Spleen (tissue), 11 donors: ENCODE measurements at regions not wholly inside any gene's neighbourhood (a gene's known extent, or its start where the extent isn't known, plus 50 kb on each side); places are given as distances from the start of the nearest gene placed in this dataset.

Source experiments
- DNase-seq: peaks from one replicate; pipeline ENCODE4 v3.0.0-alpha.2; 2020
- H3K27ac ChIP-seq, 8 donors: fragments of 200-600 bp; sonication (generic) in 7 of 8; 1 replicate in 4 of 8; 2 replicates in 4 of 8; pipeline versions ENCODE4 v1.5.0 to v1.8.0; 2016 to 2021; ENCODE audit warnings: inconsistent platforms in 4 of 8, mild to moderate bottlenecking in 4 of 8, moderate library complexity in 1 of 8
- H3K27me3 ChIP-seq, 7 donors: fragments of 200-600 bp; sonication (generic) in 6 of 7; replicated peaks in 1 of 7; 1 replicate in 4 of 7; 2 replicates in 3 of 7; pipeline versions ENCODE4 v1.5.0 to v1.8.0; 2016 to 2021; ENCODE audit warnings: inconsistent platforms in 3 of 7, mild to moderate bottlenecking in 1 of 7
- H3K36me3 ChIP-seq, 6 donors: fragments of 200-600 bp; sonication (generic) in 5 of 6; 1 replicate in 4 of 6; 2 replicates in 2 of 6; pipeline versions ENCODE4 v1.5.0 to v1.8.0; 2016 to 2021; ENCODE audit warnings: inconsistent platforms in 2 of 6
- H3K4me1 ChIP-seq, 6 donors: fragments of 200-600 bp; sonication (generic) in 5 of 6; 1 replicate in 3 of 6; 2 replicates in 3 of 6; pipeline versions ENCODE4 v1.5.0 to v1.8.0; 2016 to 2021; ENCODE audit warnings: inconsistent platforms in 3 of 6
- H3K4me3 ChIP-seq, 8 donors: fragments of 200-600 bp; sonication (generic) in 7 of 8; 1 replicate in 4 of 8; 2 replicates in 4 of 8; pipeline versions ENCODE4 v1.5.0 to v1.8.0; 2016 to 2021; ENCODE audit warnings: inconsistent platforms in 4 of 8, mild to moderate bottlenecking in 4 of 8, moderate library complexity in 2 of 8
- H3K9me3 ChIP-seq, 8 donors: fragments of 200-600 bp; sonication (generic) in 7 of 8; 1 replicate in 4 of 8; 2 replicates in 4 of 8; pipeline versions ENCODE4 v1.5.0 to v1.8.0; 2016 to 2021; ENCODE audit warnings: inconsistent platforms in 4 of 8
- POLR2A ChIP-seq, 3 donors: fragments of 450-650 bp; IDR thresholded peaks; one replicate each; pipeline ENCODE4 v1.5.1; 2017; ENCODE audit warnings: antibody characterized with exemption in 3 of 3, mild to moderate bottlenecking in 1 of 3
- POLR2AphosphoS5 ChIP-seq, 3 donors: sonication (generic); formaldehyde crosslinking; IDR thresholded peaks; one replicate each; pipeline ENCODE4 v1.5.1; 2017; ENCODE audit warnings: antibody characterized with exemption in 3 of 3
- WGBS, 5 donors: extraction: QIAGEN DNeasy Blood & Tissue Kit in 3 of 5; methylation state at CpG; one replicate each; pipeline versions ENCODE4 v1.1.5 to v1.1.7; 2013 to 2018; 5-methylcytosine and 5-hydroxymethylcytosine counted together
- intact Hi-C: fragments of 100-400 bp; cut with DNase I; formaldehyde crosslinking; loops from one replicate; pipeline ENCODE4 v1.15.0; 2023; ENCODE audit warnings: low total_unique reads
- TF ChIP-seq, protein P1 (sequence below), 11 experiments: fragments of 200-600 bp in 7 of 11; fragments of 450-650 bp in 4 of 11; sonication (generic) in 4 of 11; IDR thresholded peaks in 8 of 11; conservative IDR thresholded peaks in 3 of 11; 1 replicate in 7 of 11; 2 replicates in 4 of 11; pipeline versions ENCODE4 v1.4.0 to v1.8.0; 2016 to 2021; ENCODE audit warnings: antibody characterized with exemption in 11 of 11, inconsistent platforms in 4 of 11, mild to moderate bottlenecking in 1 of 11
- donor health status: healthy with polysubstance abuse.
- donor health status: DM: no; HTN: no; CAD: no; lungs with moderate emphysema.
- donor health status: DM: no; HTN: no; CAD: no.
- donor health status: Bipolar disorder and iron deficiency.
- donor health status: healthy.
- donor health status: DM: no; HTN: no; CAD: no.
- donor health status: DM: yes; HTN: yes; CAD: no.

GRCh38 chr14:53537422-53538315 is 384.5 kb upstream of the DDHD1 start:
- TF ChIP-seq POLR2AphosphoS5 (IDR thresholded peaks at IDR 0.05), result no peak
- TF ChIP-seq, protein P1, sequence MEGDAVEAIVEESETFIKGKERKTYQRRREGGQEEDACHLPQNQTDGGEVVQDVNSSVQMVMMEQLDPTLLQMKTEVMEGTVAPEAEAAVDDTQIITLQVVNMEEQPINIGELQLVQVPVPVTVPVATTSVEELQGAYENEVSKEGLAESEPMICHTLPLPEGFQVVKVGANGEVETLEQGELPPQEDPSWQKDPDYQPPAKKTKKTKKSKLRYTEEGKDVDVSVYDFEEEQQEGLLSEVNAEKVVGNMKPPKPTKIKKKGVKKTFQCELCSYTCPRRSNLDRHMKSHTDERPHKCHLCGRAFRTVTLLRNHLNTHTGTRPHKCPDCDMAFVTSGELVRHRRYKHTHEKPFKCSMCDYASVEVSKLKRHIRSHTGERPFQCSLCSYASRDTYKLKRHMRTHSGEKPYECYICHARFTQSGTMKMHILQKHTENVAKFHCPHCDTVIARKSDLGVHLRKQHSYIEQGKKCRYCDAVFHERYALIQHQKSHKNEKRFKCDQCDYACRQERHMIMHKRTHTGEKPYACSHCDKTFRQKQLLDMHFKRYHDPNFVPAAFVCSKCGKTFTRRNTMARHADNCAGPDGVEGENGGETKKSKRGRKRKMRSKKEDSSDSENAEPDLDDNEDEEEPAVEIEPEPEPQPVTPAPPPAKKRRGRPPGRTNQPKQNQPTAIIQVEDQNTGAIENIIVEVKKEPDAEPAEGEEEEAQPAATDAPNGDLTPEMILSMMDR (IDR thresholded peaks at IDR 0.05 in 8 of 11, conservative IDR thresholded peaks at IDR 0.05 in 3 of 11), result no peak
- no peak for TF ChIP-seq POLR2A (IDR thresholded peaks at IDR 0.05)
- no peak overlapping the region for H3K4me3 ChIP-seq
- peaks cover 0 to 3% (median 0%) of the 10 kb centered on the region in 6 donors for H3K4me1 ChIP-seq
- H3K27me3 ChIP-seq, result peaks cover 0 to 3% (median 0%) of the 10 kb centered on the region in 7 donors
- H3K9me3 ChIP-seq, result no peaks in the 10 kb centered on the region
- WGBS, 5 donors, result 74 to 89% (median 84%) methylated on average over 5 of the region's 5 CpGs
- intact Hi-C loops, result loop anchor here (10.0 kb wide), 1 partner anchor 807 kb away; no protein-coding TSS in a partner anchor
- no peak for DNase-seq
- peak overlapping the region in 1 of 8 donors; percentile 28 for H3K27ac ChIP-seq
- H3K36me3 ChIP-seq, result no peaks in the 10 kb centered on the region

GRCh38 chr14:53536446-53536845 is 383.3 kb upstream of the DDHD1 start:
- WGBS, 5 donors, result 79 to 83% (median 80%) methylated on average over 2 of the region's 2 CpGs
- no peak for DNase-seq
- Histone ChIP-seq H3K36me3 (no peaks in the 10 kb centered on the region), H3K4me3 (no peak overlapping the region), H3K27ac (no peak overlapping the region), H3K27me3 (peaks cover 0 to 3% (median 0%) of the 10 kb centered on the region in 7 donors), H3K9me3 (no peaks in the 10 kb centered on the region), H3K4me1 (no peaks in the 10 kb centered on the region)
- no peak for TF ChIP-seq POLR2AphosphoS5 (IDR thresholded peaks at IDR 0.05)
- no peak for TF ChIP-seq POLR2A (IDR thresholded peaks at IDR 0.05)
- TF ChIP-seq, protein P1 (IDR thresholded peaks at IDR 0.05 in 8 of 11, conservative IDR thresholded peaks at IDR 0.05 in 3 of 11), result no peak
- intact Hi-C loops, result loop anchor here (10.0 kb wide), 1 partner anchor 808 kb away; no protein-coding TSS in a partner anchor

- TF ChIP-seq POLR2A (IDR thresholded peaks at IDR 0.05) (no peak), POLR2AphosphoS5 (IDR thresholded peaks at IDR 0.05) (no peak)
- TF ChIP-seq, protein P1 (IDR thresholded peaks at IDR 0.05 in 8 of 11, conservative IDR thresholded peaks at IDR 0.05 in 3 of 11), result no peak
- 78 to 91% (median 85%) methylated on average over 6 of the region's 6 CpGs for WGBS, 5 donors
- Histone ChIP-seq H3K9me3 (no peaks in the 10 kb centered on the region), H3K36me3 (no peaks in the 10 kb centered on the region), H3K27me3 (no peaks in the 10 kb centered on the region), H3K4me3 (no peak overlapping the region), H3K27ac (no peak overlapping the region), H3K4me1 (no peaks in the 10 kb centered on the region)
- DNase-seq, result no peak
- intact Hi-C loops, result loop anchor here (5.0 to 10.0 kb wide), 2 partner anchors 642 to 810 kb away; no protein-coding TSS in a partner anchor
Measured at GRCh38 chr14:53534841-53535240, 381.7 kb upstream of the DDHD1 start.

- Histone ChIP-seq H3K4me1 (no peaks in the 10 kb centered on the region), H3K4me3 (no peak overlapping the region), H3K27me3 (no peaks in the 10 kb centered on the region), H3K27ac (no peak overlapping the region), H3K9me3 (no peaks in the 10 kb centered on the region), H3K36me3 (no peaks in the 10 kb centered on the region)
- TF ChIP-seq, protein P1 (IDR thresholded peaks at IDR 0.05 in 8 of 11, conservative IDR thresholded peaks at IDR 0.05 in 3 of 11), result no peak
- TF ChIP-seq POLR2A (IDR thresholded peaks at IDR 0.05) (no peak), POLR2AphosphoS5 (IDR thresholded peaks at IDR 0.05) (no peak)
- intact Hi-C loops, result loop anchor here (5.0 to 10.0 kb wide), 2 partner anchors 644 to 811 kb away; no protein-coding TSS in a partner anchor
- no peak for DNase-seq
- WGBS, 5 donors, result 60 to 71% (median 65%) methylated on average over 4 of the region's 4 CpGs
Measured at GRCh38 chr14:53533384-53533970, 380.4 kb upstream of the DDHD1 start.
